NCI-H2107 treated with DMSO at 0.1 percent for 48 hours (cell line): ENCODE measurements at regions not wholly inside any gene's neighbourhood (a gene's known extent, or its start where the extent isn't known, plus 50 kb on each side); places are given as distances from the start of the nearest gene placed in this dataset.

ENCODE experiments used
- DNase-seq: peaks from one replicate; lab custom pipeline; 2025; ENCODE audit not compliant: unreplicated experiment; lab: John Stamatoyannopoulos, UW

DNA sequence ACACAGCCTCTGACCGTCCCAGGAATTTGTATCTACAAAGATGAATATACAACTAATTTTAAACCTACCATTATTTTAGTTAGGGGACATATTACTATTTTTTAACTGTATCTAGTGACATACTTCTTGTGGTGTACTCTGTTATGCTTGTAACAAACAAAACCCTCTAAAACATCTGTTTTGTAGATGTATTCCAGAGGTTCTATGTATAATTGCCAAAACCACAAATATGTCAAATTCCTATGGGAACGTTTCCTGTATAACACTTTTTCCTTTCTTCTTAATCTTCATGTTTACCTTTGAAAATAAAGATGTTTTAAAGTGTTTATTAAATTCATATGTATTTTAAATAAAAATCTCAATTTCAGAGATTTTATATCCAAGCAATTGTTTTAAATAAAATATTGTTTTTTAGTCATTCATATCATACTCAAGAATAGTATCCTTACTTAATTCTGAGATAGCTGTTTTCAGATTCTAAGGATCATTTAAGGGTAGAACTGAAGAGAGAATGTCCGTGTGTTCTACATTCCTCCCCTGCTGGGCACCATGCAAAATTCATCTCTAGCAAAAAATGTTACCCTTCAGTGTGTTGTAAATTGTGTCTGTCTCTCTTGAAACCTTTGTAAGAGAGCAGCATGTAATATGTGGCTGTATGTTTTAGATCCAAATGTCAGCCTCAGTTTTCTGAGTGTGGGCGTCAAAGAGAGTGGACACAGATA is 1327.7 kb downstream of the EFNB2 start:
- DNase-seq: no peak

DNA sequence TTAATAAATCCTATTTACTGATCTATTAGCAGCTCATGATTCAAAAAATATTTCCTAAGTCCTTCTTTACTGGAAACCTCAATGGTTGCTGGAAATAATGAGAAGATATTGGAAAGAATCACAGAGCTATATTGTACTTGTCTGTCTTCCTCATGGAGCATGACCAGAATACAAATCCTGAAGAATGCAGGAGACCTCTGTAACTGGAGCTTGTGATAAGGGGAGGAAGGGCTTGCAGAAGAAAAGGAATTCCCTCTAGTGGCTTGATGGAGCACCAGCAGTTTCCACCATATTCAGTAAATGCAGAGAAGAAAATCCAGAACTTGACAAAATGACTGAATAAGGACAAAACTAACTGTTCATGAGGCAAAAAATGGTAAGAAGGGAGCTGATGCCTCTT is 1333.1 kb downstream of the EFNB2 start:
- peak; percentile 1 for DNase-seq

- no peak for DNase-seq
These were observed 1334.1 kb downstream of the EFNB2 start for GRCh38 chr13:105201351-105201750.

- DNase-seq: no peak
These were observed 1335.3 kb downstream of the EFNB2 start for GRCh38 chr13:105200181-105200580.

DNA sequence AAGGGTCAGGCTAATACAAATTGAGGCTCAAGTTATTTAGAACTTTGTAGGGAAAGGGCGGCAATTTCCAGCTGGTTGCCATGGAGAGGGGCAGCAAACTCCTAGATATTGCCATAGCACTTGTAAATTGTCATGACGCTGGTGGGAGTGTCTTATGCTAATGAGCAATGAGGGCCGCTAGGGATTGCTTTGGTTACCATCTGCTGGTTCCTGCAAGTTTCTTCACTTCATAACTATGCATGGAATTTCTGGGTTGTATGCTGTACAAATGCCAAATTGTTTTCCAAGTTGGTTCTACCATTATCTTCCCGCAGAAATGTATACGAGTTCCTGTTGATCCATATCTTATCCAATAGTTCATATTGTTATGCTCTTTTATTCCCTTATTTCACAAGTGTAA is 1339.4 kb downstream of the EFNB2 start:
- DNase-seq: no peak

GRCh38 chr13:105193026-105193425 is 1342.4 kb downstream of the EFNB2 start:
- no peak for DNase-seq

DNA sequence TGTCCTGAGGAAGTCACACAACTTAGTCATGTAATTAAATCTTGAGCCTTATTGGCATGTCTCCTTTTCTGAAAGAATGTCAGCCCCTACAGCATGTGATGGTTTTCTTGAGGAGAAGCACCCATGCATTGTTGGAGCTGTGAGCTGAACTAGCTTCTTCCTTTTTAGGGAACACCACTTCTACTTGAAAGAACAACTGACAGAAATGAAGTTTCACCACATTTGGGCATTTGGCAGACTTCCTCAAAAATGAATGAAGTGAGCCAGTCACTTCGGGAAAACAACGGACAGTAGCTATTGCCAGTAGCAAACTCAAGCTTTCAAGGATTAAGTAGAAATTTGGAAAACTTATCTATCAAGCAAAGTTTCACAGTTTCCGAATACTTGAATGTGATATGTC is 1351.3 kb downstream of the EFNB2 start:
- DNase-seq: no peak

DNA sequence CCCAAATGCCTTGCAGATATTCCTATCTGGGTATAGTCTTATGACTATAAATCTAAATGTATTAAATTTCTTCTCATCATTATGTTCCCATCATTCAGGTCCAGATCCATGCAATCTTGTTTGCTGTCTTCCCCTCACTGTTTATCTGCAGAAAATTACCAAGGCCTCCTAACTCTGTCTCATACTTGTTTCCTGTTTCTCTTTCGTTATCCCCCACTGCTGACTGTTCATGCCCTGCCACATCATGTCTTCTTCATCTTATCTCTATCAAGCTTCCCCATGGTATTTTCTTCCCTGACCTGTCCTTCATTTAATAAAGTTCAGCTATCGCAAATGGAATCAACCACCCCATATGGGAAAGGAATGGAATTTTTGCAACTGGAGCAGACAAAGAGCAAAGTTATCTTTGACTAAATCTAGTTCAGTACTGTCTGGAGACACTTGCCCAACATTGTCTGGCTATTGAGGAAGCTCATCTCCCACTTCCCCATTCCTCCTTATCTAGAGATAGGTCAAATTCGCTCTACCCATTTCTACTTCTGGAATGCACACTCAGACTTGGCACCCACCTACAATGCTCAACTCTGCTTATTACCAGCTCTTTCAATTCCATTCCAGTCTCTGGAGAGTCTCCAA is 1358.1 kb downstream of the EFNB2 start:
- DNase-seq: no peak

DNA sequence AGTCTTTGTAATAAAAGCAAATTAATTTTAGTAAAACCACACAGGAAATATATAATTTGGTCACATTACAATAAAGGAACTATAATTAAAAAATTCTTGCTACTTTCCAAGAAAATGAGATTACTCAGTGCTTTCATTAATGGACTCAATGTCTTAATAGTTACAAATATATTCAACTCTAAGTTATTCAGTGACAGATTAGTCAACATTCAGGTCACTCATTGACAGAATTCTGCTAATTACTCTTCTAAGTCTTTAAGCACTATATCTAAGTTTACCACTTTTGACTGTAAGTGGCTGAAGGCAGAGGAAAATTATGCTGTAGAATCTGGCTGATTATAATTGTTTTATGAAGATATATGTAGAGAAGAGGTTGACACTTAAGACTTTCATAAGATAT is 1365.0 kb downstream of the EFNB2 start:
- DNase-seq: no peak

DNA sequence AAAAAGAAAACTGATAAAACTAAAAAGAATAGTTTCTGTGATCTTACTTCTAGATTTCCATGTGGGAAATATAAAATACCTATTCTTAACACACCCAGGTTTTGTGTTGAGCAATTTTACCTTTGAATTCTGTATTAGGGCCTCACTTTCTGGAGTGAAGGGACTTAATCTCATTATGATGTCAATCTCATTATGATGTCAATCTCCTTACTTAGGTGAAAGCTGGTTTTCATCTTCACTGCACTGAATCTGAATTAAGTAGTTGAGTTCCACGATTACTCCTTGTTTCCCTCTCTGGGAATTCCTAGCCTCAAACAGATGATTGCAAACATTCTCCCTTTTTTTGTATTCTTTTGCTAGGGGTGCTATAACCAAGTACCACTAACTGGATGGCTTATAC is 1367.2 kb downstream of the EFNB2 start:
- DNase-seq: no peak

- no peak for DNase-seq
These were observed 1368.1 kb downstream of the EFNB2 start for GRCh38 chr13:105167385-105167784.

GRCh38 chr13:105165449-105166125 is 1369.9 kb downstream of the EFNB2 start:
- no peak for DNase-seq

DNA sequence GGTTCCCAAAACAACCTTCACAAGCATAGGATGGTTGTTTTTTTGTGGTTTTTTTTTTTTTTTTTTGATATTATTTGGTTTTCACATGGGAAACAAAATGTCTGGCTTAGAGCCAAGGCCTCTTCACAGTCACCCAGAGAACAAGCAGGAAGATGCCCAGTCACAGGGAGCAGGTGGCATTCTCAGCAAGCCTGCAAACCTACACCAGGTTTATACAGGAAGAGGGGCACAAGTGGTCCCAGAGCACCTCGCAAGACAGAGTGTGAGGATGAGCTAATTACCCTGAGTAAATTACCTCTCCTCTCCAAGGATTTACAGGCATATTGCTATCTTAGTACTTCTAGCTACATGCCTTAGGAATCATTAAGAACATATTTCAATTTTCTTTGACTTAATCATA is 1375.6 kb downstream of the EFNB2 start:
- peak; percentile 2 for DNase-seq

DNA sequence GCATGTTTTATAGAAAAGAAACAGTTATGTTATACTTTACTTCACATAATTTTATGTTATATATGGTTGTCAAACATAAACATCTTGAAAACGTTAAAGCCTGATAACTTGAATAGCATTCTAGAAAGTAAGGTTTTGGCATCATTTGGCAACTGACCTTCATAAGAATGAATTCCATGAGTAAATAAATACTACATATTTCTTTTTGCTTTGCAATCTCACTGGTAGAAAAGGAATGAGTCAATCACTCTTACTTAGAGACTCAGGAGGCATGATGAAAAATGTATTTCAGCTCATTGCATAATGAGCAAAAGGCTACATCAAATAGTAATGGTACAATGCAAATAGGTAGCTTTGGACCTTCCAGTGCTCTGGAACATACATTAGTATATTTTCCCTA is 1381.9 kb downstream of the EFNB2 start:
- DNase-seq: no peak

- no peak for DNase-seq
These were observed 1383.8 kb downstream of the EFNB2 start for GRCh38 chr13:105151639-105152038.

DNA sequence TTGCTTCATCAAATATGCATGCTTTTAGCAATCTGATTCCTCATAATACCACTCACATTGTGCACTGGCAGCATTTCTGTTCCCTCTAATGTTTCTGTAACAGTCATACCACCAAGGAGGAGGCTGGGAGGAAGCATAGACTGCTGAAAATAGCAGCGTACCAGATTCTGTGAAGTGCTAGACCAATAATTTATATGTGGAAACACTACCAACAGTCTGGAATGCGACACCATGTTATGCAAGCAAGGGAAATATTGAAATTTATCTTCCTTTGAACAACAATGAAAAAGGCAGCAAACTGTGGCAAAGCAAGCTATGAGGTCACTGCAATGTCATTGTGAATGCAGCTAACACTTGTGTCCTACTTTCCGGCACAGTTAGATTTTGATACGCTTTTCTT is 1388.0 kb downstream of the EFNB2 start:
- no peak for DNase-seq

GRCh38 chr13:105144936-105145335 is 1390.5 kb downstream of the EFNB2 start:
- DNase-seq: no peak

GRCh38 chr13:105144020-105144419 is 1391.4 kb downstream of the EFNB2 start:
- no peak for DNase-seq

- DNase-seq: no peak
These were observed 1392.9 kb downstream of the EFNB2 start for GRCh38 chr13:105142556-105142955.

DNA sequence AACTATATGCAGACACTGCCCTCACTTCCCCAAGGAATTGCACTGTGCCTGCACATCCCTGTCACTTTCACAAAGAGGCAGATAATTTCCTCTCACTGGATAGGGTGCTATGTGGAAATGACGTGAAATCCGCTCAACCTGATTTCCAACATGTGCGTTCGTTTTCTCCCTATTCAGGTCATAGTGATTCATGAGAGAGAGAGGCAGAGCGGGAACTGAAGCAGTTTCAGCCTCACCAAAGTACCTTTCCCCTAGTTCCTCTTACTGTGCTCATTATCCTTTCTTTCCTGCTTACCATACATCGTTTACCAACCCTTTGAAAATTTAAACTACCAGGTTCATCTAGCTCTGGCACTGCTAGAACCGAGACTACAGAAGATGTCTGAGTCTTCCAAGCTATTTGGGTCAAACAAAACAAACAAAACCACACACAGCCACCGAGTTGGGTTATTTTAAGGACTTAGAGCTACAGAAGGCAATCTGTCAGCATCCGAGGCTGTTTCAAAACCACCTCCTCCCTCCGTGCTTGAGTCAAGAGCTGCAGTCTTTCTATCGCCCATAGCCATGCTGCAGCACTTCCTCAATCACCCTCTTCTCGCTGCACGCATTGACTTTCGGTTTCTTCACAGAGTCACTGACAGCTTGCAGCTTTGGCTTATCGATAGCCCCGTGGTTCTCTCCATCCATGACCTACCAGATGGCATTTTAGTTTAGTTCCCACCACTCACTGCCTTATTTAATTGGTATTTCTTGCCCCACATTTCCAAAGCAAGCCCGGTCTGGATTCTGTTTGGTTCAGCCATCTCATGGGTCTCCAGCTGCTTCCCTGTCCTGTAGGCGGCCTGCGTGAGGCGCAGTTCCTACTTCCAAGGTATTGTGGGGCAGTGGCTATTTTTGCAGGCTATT is 1395.8 kb downstream of the EFNB2 start:
- DNase-seq: peak; percentile 81

GRCh38 chr13:105139048-105139379 is 1396.4 kb downstream of the EFNB2 start:
- no peak for DNase-seq
